ENCODE measurements at regions not wholly inside any gene's neighbourhood (a gene's known extent, or its start where the extent isn't known, plus 50 kb on each side); places are given as distances from the start of the nearest gene placed in this dataset.

DNA sequence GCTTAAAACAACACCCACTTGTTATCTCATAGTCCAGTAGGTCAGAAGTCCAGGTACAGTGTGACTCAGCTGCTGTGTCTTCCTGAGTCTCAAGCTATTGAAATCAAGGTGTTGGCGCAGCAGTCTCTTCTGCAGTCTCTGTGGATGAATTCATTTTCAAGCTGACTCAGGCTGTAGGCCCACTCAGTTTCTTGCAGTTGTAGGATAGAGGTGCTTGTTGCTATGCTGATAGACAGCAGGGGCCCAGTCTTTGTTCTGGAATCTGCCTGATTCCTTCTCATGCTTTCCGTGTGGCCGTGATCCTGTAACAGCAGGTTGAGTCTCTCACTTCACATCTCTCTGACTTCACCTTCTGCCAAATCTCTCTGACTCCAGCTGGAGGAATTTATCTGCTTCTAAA, 400.4 kb upstream of the POM121L12 start:
- TF ChIP-seq, protein P1, sequence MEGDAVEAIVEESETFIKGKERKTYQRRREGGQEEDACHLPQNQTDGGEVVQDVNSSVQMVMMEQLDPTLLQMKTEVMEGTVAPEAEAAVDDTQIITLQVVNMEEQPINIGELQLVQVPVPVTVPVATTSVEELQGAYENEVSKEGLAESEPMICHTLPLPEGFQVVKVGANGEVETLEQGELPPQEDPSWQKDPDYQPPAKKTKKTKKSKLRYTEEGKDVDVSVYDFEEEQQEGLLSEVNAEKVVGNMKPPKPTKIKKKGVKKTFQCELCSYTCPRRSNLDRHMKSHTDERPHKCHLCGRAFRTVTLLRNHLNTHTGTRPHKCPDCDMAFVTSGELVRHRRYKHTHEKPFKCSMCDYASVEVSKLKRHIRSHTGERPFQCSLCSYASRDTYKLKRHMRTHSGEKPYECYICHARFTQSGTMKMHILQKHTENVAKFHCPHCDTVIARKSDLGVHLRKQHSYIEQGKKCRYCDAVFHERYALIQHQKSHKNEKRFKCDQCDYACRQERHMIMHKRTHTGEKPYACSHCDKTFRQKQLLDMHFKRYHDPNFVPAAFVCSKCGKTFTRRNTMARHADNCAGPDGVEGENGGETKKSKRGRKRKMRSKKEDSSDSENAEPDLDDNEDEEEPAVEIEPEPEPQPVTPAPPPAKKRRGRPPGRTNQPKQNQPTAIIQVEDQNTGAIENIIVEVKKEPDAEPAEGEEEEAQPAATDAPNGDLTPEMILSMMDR (IDR thresholded peaks at IDR 0.05) = no peak
- no peak for TF ChIP-seq POLR2A (IDR thresholded peaks at IDR 0.05)

Measured in breast epithelium (tissue), 3 donors.